Tibial nerve (tissue), 4 donors: ENCODE measurements at regions not wholly inside any gene's neighbourhood (a gene's known extent, or its start where the extent isn't known, plus 50 kb on each side); places are given as distances from the start of the nearest gene placed in this dataset.

Source experiments
- DNase-seq, 2 donors: peaks; one replicate each; pipeline ENCODE4 v3.0.0-alpha.2; 2019; ENCODE audit warnings: low spot score in 2 of 2
- H3K27ac ChIP-seq, 4 donors: fragments of 200-600 bp; sonication (generic) in 3 of 4; one replicate each; pipeline ENCODE4 v1.5.1; 2017 to 2019; ENCODE audit warnings: mild to moderate bottlenecking in 1 of 4
- H3K27me3 ChIP-seq, 2 donors: fragments of 200-600 bp; sonication (generic) in 1 of 2; one replicate each; pipeline versions ENCODE4 v1.5.1 to v1.6.0; 2017 to 2019
- H3K36me3 ChIP-seq, 3 donors: fragments of 200-600 bp; sonication (generic); one replicate each; pipeline ENCODE4 v1.5.1; 2018 to 2019
- H3K4me1 ChIP-seq, 4 donors: fragments of 200-600 bp; sonication (generic) in 3 of 4; one replicate each; pipeline ENCODE4 v1.5.1; 2017 to 2019
- H3K4me3 ChIP-seq, 4 donors: fragments of 200-600 bp; sonication (generic) in 3 of 4; one replicate each; pipeline ENCODE4 v1.5.1; 2017 to 2019; ENCODE audit warnings: mild to moderate bottlenecking in 1 of 4, moderate library complexity in 1 of 4
- H3K9me3 ChIP-seq, 4 donors: fragments of 200-600 bp; sonication (generic) in 3 of 4; one replicate each; pipeline ENCODE4 v1.5.1; 2017 to 2019
- CTCF ChIP-seq, 5 experiments: fragments of 200-600 bp in 3 of 5; fragments of 450-650 bp in 2 of 5; sonication (generic) in 3 of 5; IDR thresholded peaks; one replicate each; pipeline ENCODE4 v1.5.1; 2016 to 2019; ENCODE audit warnings: antibody characterized with exemption in 5 of 5, mild to moderate bottlenecking in 3 of 5, moderate library complexity in 2 of 5
- EP300 ChIP-seq, 2 donors: sonication (generic); formaldehyde crosslinking; IDR thresholded peaks; one replicate each; pipeline ENCODE4 v1.6.1; 2017; ENCODE audit warnings: antibody characterized with exemption in 2 of 2, mild to moderate bottlenecking in 1 of 2
- POLR2A ChIP-seq, 2 donors: fragments of 450-650 bp; IDR thresholded peaks; one replicate each; pipeline ENCODE4 v1.6.1; 2017; ENCODE audit warnings: antibody characterized with exemption in 2 of 2, mild to moderate bottlenecking in 2 of 2, moderate library complexity in 2 of 2
- WGBS, 2 donors: methylation state at CpG; one replicate each; pipeline ENCODE4 v1.1.5; 2018; 5-methylcytosine and 5-hydroxymethylcytosine counted together

- no peak overlapping the region for H3K27ac ChIP-seq
- no peak overlapping the region for H3K4me3 ChIP-seq
- WGBS, 2 donors, result 90 to 91% methylated on average over 12 of the region's 12 CpGs
- H3K4me1 ChIP-seq, result no peaks in the 10 kb centered on the region
- no peaks in the 10 kb centered on the region for H3K36me3 ChIP-seq
- H3K27me3 ChIP-seq, result no peaks in the 10 kb centered on the region
- H3K9me3 ChIP-seq, result peaks cover 0 to 3% (median 0%) of the 10 kb centered on the region in 4 donors
- no peak for DNase-seq
- TF ChIP-seq EP300 (IDR thresholded peaks at IDR 0.05), result no peak
- no peak for TF ChIP-seq CTCF (IDR thresholded peaks at IDR 0.05)
- no peak for TF ChIP-seq POLR2A (IDR thresholded peaks at IDR 0.05)
These were observed 533.7 kb upstream of the SALL3 start for GRCh38 chr18:78445880-78446279.

- Histone ChIP-seq H3K4me1 (no peaks in the 10 kb centered on the region), H3K36me3 (no peaks in the 10 kb centered on the region), H3K9me3 (peaks cover 0 to 3% (median 0%) of the 10 kb centered on the region in 4 donors), H3K27ac (no peak overlapping the region), H3K4me3 (no peak overlapping the region), H3K27me3 (no peaks in the 10 kb centered on the region)
- no peak for DNase-seq
- WGBS, 2 donors, result 44 to 52% methylated on average over 4 of the region's 4 CpGs
- TF ChIP-seq EP300 (IDR thresholded peaks at IDR 0.05) (no peak), POLR2A (IDR thresholded peaks at IDR 0.05) (no peak)
These were observed 532.4 kb upstream of the SALL3 start for GRCh38 chr18:78447211-78447610.

- no peak overlapping the region for H3K27ac ChIP-seq
- peaks cover 0 to 3% (median 0%) of the 10 kb centered on the region in 4 donors for H3K9me3 ChIP-seq
- DNase-seq, result no peak
- no peaks in the 10 kb centered on the region for H3K4me1 ChIP-seq
- H3K27me3 ChIP-seq, result no peaks in the 10 kb centered on the region
- WGBS, 2 donors, result 73 to 76% methylated on average over 5 of the region's 5 CpGs
- no peaks in the 10 kb centered on the region for H3K36me3 ChIP-seq
- TF ChIP-seq EP300 (IDR thresholded peaks at IDR 0.05) (no peak), POLR2A (IDR thresholded peaks at IDR 0.05) (no peak), CTCF (IDR thresholded peaks at IDR 0.05) (no peak)
- H3K4me3 ChIP-seq, result no peak overlapping the region
These were observed 531.5 kb upstream of the SALL3 start for GRCh38 chr18:78448106-78448505.

- no peak for DNase-seq
These were observed 531.0 kb upstream of the SALL3 start for GRCh38 chr18:78448591-78448990.

GRCh38 chr18:78454221-78454620 is 525.4 kb upstream of the SALL3 start:
- Histone ChIP-seq H3K9me3 (no peaks in the 10 kb centered on the region), H3K27me3 (no peaks in the 10 kb centered on the region), H3K27ac (no peak overlapping the region), H3K4me3 (no peak overlapping the region), H3K4me1 (no peaks in the 10 kb centered on the region), H3K36me3 (no peaks in the 10 kb centered on the region)
- DNase-seq, result no peak
- 74 to 83% methylated on average over 9 of the region's 9 CpGs for WGBS, 2 donors
- TF ChIP-seq POLR2A (IDR thresholded peaks at IDR 0.05) (no peak), EP300 (IDR thresholded peaks at IDR 0.05) (no peak)

More at GRCh38 chr18:78448591-78448990, 531.0 kb upstream of the SALL3 start:
- no peak overlapping the region for H3K4me3 ChIP-seq
- peaks cover 0 to 3% (median 0%) of the 10 kb centered on the region in 4 donors for H3K9me3 ChIP-seq
- H3K4me1 ChIP-seq, result no peaks in the 10 kb centered on the region
- no peak for TF ChIP-seq POLR2A (IDR thresholded peaks at IDR 0.05)
- no peak for TF ChIP-seq CTCF (IDR thresholded peaks at IDR 0.05)
- no peak for TF ChIP-seq EP300 (IDR thresholded peaks at IDR 0.05)
- no peaks in the 10 kb centered on the region for H3K27me3 ChIP-seq
- no peaks in the 10 kb centered on the region for H3K36me3 ChIP-seq
- 93 to 94% methylated on average over 3 of the region's 3 CpGs for WGBS, 2 donors
- H3K27ac ChIP-seq, result no peak overlapping the region

GRCh38 chr18:78455386-78455785 is 524.2 kb upstream of the SALL3 start:
- no peaks in the 10 kb centered on the region for H3K27me3 ChIP-seq
- H3K4me3 ChIP-seq, result no peak overlapping the region
- H3K4me1 ChIP-seq, result no peaks in the 10 kb centered on the region
- 87 to 95% methylated on average over 5 of the region's 5 CpGs for WGBS, 2 donors
- H3K36me3 ChIP-seq, result no peaks in the 10 kb centered on the region
- H3K9me3 ChIP-seq, result no peaks in the 10 kb centered on the region
- TF ChIP-seq CTCF (IDR thresholded peaks at IDR 0.05), result no peak
- no peak for TF ChIP-seq EP300 (IDR thresholded peaks at IDR 0.05)
- no peak for TF ChIP-seq POLR2A (IDR thresholded peaks at IDR 0.05)
- no peak for DNase-seq
- no peak overlapping the region for H3K27ac ChIP-seq
